GM11168 (cell line): ENCODE measurements at regions not wholly inside any gene's neighbourhood (a gene's known extent, or its start where the extent isn't known, plus 50 kb on each side); places are given as distances from the start of the nearest gene placed in this dataset.

Source experiments
- in situ Hi-C: fragments of 300-500 bp; cut with MboI; formaldehyde crosslinking; loops from one replicate; pipeline ENCODE4 v1.12.0; 2022; ENCODE audit warnings: low sequenced_read_pairs; ENCODE audit not compliant: unreplicated experiment

DNA sequence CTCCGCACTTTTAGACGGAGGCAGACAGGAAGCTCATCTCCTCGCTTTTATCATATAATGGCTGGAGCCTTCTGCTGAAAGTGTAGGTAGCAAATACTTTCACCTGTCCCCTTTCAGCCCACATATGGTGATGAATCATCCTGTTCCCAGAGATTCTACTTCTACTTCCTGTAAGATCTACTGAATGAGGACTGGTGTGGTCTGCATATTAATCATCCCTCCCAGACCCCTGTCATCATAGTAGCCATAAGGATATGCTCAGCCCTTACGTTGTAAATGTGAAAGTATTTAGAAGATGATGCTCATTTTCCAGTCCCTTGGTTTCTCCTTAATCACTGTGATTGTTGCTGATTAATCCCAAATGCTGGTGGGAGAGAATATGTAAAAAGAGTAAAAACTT lies 268.2 kb upstream of the GRIP1 start:
- in situ Hi-C loops, result no loop called here

DNA sequence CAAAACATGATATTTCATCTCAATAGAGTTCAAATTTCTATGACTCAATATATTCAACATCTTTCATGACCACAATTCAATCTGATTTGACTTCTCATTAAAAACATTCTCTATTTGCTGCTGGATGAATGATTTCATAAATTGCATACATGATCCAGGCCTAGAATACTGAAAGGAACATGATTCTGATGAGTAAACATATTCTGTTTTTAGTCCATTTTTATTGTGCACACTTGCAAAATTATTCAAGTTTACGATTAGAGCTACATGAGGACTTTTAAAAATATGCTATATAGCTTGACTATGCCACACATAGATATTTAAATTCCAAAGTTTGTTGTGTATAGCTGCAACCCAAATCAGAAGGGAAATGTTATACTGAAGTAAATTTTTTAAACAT lies 273.8 kb upstream of the GRIP1 start:
- in situ Hi-C loops, result no loop called here

DNA sequence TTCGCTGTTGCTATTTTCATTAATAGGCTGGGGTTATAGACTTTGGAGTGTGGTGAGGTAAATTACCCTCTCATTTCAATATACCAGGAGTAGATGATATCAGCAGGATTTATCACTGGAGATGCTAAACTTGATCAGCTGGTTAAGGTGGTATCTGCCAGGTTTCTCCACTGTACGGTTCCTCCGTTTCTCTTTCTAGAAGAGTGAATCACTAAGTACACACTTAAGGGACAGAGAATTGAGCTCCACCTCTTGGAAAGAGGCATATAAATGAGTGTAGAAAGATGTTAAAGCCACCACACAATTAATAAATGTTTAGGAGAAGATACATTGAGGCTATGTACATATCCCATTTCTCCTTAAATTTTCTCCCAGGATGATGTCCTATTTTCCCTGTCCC lies 277.4 kb upstream of the GRIP1 start:
- in situ Hi-C loops, result no loop called here

DNA sequence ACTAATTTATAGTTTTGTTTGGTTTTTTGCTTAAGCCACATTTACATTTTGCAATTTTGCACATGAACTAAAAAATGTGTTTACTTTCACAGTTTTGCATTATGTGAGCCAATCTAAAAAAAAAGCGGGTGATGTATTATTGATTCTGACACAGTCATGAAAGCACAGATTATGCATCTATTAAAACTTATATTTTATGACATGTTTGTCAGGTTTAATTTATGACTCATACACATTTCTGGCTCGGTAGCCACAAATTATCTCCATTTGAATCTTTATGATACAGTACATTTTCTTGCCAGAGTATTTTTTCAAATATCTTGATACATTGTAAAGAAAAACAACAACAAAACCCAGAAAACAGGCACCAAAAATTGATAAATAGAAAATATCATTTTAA lies 280.4 kb upstream of the GRIP1 start:
- in situ Hi-C loops, result no loop called here

DNA sequence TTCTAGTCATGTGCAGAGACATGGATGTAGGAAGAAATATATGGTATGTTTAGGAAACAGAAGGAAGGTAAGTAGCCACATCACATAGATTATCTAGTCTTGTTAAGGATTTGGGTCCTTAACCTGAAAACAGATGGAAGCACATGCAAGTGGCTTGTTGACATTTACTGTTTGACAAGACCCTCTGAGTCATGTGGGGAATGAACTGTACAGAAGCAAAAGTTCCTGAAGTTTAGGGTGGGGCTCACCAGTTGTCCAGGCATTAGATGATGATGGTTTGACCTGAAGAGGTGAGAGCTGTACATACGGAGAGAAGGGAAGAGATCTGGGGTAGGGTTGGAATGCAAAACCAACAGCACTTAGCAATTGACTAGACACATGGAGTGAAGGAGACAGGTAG lies 281.1 kb upstream of the GRIP1 start:
- in situ Hi-C loops, result no loop called here

DNA sequence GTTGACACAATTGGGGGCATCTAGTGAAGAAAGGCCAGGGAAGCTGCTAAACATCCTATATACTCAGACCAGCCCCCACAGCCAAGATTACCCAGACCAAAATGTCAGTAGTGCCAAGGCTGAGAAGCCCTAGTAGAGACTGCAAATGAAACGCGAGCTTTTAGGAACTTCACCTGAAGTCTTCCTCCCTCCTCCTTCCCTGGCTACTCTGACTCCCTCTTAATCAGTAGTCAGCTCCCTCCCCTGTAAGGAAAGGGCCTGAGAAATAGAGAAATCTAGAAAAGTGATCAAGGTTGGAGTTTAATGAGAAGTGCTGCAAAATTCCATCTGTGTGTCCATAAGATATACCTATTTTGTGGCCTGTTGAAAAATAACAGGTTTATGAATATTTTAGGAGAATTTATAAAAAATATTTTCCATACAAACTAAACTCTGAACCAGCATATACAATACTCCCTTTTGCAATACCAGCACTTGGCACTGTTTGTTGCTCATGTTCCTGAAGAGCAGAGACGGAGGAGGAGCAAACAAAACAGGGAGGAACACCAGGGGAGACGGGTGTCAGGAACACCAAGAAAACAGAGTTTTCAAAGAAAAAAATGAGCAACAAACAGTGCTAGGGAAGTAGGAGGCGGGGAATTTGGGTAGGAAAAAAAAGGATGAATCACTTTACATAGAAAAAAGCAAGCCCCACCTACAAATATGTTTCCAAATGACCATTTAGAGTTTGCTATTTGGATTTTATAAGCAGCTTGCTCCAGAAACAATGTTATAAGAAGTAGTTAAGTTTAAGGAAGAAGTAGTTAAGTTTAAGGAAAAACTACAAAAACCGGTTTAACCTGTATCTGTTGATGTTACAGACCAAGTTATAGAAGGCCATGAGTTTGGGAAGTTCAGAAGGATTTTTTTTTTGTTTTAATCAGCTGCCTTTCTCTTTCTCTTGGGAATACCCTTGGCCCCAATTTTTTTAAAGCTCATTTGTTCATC lies 282.1 kb upstream of the GRIP1 start:
- in situ Hi-C loops, result no loop called here

DNA sequence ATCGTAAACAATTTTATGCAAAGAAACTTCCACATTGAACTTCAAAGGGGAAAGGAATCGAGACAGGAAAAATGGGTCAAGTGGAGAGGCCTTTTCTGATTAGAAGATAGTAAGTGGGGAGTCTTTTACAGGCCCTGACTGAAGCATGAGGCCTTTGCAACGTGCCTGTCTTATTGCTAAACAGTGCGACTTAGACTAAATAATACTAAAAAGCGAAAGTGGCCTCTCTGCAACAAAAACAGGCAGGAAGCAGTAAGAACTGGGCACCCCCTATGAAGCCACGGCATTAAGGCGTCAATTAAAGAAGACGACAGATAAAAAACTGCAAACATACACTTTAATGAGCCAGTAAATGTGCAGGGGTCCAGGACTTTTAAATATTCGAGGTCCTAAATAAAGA lies 283.4 kb upstream of the GRIP1 start:
- in situ Hi-C loops, result no loop called here

DNA sequence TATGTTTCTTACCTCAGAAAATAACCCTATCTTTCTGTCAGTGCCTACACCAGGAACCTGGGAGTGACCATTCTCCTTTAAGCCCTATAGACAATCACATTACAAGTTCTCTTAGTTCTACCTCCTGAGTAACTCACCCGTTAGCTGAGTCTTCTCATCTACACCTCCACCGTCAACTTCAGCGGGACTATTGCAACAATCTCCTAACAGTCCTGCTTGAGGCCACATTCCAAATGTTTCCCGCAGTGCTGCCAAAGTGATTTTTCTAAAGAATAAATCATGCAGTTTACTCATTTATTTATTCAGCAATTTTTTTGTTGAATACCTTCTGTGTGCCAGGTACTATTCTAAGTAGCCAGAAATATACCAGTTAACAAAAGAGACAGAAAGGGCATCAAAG lies 285.0 kb upstream of the GRIP1 start:
- in situ Hi-C loops, result no loop called here

DNA sequence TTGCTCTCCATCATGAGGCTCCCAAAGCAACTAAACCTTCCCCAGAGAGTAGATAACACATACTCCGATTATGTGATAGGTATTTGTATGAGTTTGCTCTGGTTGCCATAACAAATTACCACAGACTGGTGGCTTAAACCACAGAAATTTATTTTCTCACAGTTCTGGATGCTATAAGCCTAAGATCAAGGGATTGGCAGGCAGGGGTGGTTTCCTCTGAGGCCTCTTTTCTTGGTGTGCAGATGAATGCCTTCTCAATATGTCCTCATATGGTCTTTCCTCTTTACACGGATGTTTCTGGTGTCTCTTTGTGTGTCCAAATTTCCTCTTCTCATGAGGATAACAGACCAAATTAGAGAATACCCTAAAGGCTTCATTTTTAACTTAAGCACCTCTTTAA lies 285.8 kb upstream of the GRIP1 start:
- in situ Hi-C loops, result no loop called here

DNA sequence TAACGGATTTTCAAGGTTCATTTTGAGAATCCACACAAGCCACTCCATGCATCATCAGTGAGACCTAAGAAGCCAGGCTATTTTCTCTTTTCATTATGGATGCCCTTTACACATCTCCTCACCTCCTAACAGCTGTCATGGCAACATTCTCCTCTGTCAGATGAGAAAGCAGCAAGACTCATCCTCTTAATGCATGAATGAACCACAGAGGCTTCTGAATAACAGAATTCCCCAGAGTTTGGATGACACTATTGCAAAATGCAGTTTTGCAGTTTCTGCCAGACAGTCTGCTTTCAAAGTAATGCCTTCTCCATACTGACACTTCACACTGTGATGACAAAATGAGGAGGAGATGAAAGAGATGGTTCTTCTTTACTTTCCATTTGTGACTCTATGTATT lies 286.7 kb upstream of the GRIP1 start:
- in situ Hi-C loops, result no loop called here

DNA sequence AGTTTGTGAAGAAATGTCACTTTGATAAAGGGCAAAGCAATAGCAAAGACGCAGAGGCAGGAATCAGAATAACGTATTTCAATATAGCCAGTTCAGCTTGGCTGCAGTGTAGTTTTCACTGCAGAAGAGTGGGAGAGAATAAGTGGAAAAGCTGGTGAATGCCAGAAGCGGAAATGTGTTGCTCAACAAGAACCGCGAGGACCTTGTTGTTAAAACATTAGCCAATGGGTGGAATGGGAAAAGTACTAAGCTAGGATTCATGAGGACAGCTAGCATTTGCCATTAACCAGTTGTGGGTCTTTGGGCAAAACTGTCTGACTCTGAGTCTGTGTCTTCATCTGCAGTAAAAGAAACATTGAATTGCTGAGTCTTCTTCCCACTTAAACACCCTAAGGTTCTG lies 292.9 kb upstream of the GRIP1 start:
- in situ Hi-C loops, result no loop called here

DNA sequence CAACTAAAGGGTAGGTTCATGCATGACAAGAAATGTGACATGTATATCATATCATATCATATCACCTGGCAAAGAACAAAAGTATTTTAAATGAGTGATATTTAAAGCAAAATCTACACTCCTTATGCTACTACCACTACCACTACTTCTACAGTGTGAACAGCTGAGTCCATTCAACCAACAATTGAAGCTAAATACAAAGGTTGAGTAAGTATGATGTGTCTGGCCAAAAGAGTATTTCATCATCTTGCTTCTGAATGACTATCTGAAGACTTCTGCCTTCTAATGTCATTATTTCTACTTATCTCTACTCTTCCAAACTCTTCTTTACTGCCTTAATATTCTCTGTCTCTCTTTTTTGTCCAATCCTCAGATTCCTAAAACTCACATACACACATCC lies 292.6 kb upstream of the CAND1 start:
- in situ Hi-C loops, result no loop called here

DNA sequence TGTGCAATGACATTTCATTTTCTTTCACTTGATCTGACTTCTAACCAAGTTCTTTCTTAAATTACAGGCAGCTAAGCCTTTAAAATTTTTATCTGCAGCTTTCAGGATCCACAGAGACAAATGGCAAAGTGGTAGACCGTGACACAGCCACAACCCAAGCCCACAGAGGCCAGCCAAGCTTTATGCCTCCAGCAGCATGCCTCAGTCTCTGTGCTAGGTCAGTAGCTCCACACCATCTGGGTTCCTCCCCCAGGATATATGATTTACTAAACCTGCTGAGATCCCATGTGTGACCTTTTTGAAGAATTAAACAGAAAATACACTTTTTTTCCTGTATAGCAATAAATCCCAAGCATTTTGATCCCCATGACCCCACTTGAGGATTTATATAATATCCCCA lies 290.4 kb upstream of the CAND1 start:
- in situ Hi-C loops, result no loop called here

DNA sequence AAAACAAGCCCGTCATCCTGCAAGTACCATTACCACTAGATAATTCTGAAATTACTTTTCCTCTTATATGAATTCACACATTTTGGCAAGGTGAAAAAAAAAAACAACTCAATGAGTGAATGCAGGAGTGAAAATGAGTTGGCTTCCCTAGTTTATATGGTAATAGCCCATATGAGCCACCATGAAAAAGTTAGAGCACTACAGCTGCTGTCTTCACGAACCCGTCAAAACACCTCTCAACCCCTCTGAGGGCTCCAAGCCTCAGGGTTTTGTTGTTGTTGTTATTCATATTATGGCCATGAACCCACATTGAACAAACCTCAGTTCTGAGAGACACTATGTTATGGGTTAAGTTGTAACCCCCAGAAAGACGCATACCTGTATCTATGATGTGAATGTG lies 289.9 kb upstream of the CAND1 start:
- in situ Hi-C loops, result no loop called here

DNA sequence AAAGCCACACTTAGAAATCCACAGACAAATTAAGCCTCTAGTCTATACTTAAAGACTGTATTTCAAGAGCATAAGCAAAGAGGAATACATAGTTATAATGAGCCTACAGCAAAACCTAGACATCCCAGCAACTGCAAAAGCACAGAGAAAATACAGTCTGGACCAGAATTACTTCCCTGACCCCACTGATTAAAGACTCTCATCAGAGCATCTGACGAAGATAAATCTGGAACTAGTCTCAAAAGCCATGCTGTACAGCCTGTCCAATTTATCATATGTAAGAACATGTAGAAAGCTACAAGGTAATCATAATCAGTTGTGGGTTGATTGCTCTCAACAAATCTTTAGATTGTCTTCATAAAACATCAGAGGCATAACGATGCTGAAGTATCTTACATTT lies 285.1 kb upstream of the CAND1 start:
- in situ Hi-C loops, result no loop called here

DNA sequence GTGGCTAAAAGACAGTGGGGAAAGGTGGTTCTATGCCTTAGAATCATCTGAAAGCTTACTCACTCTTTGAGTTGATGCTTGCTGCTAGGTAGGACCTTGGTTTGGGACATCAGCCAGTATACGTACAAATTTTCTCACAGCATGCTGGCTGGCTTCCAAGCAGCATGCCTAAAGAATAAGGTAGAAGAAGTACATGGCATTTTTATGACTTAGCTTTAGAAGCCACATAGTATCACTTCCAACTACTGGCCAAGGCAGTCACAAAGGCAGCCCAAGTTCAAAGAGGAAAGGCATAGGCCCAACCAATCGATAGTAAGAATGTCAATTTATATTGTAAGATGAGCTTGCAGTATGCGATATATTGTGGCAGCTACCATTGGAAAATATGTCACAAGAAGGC lies 284.2 kb upstream of the CAND1 start:
- in situ Hi-C loops, result no loop called here

DNA sequence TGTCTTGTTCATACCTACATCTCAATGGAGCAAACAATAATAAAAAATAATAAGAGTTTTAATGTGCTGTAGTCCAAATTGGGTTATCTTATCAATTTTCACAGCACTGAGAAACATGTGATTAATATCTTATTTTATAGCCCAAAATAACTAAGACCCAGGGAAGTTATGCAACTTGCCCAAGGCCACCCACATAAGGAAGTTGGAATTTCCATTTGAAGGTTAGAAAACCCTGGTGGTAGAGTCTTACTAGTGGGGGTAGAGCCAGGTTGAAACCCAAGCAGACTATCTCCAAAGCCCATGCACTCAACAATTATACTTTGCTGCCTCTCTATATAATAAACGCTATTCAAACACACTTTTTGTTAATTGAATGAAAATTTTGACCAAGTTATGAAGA lies 270.0 kb upstream of the CAND1 start:
- in situ Hi-C loops, result no loop called here

DNA sequence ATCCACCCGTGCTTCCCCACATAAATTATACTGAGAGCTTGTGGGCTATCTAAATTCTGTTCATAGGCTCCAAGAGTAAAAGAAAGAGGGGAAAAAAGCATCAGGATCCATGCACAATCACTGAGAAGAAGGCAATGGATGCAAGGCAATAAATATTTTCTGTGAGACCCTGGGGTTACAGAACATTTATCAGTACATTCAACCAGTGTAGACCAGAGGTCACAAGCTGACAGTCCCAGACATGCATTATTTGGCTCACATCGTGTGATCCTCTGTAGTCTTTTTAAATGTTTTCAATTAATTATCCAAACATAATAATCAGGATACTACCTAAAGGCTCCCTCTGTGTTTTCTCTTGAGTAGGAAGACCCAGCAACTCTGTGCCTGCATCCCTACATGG lies 267.9 kb upstream of the CAND1 start:
- in situ Hi-C loops, result no loop called here

DNA sequence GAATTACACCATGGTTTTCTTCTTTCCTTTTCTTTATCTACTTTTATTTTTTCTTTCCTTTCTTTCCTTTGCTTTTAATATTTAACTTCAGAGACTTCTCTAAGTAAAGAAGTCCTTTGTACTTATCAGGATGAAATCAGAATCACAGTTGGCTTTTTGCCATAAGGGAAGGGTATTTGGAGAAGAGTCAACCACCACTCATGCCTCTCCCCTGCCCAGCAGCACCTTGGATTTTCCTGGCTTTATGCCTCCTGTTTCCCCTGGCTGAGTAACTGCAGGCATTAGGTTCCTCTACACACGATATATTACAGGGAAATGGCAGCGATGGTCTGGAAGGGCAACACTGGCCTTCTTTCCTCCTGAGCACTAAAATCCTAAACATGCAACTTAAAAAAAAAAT lies 266.4 kb upstream of the CAND1 start:
- in situ Hi-C loops, result no loop called here

DNA sequence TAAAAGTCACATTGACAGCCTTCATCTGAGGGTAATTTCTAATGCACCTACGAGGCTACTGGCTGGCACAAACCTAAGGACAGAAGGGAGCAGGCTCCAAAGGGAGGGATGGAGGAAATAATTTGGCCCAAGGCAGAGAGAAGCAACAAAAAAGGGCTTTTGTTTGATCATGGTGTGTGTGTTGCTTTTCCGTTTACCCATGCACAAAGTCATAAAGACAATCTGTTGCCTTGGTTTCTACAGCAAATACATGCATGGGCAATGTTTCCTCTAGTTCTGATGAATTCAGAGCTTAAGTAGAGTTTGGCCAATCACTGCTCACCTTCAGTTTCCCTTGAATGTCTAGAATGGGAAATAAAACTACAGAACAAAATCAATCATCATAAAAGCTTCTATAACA lies 262.5 kb upstream of the CAND1 start:
- in situ Hi-C loops, result no loop called here

DNA sequence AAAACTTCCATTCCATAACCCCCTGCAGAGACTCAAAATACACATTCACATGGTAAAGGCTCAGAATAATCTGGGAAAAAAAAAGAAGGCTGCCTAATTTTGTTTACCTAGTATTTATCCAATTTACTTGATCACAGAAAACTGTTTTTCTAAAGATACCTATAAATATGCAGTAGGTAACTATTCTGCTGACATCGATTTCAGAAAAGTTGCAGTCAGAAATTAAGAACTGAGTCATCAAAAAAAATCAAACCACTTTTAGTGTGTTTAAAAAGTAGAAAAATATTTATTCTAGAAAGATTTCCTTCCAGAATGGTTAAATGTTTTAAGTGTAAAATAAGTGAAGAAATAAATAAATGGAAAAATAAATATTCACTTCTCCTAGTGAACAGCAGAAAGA lies 254.5 kb upstream of the CAND1 start:
- in situ Hi-C loops, result no loop called here

DNA sequence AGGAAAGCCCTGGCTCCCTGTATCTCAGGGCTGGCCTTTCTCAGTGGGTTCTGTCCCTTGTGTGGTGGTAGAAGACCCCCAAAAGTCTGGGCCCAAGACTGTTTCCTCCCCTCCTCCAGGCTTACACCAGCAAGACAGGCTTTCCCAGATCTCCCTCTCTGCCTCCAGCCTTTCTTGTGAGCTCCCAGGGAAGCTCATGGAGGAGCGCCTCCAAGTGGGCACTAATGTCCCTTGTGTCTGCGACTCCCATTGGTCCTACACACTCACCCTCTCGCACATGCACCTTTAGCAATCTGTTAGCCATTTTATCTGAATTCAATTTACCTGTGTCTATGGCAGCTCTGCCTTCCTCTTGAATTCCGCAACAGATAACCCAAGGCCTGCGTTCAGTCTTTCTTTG lies 251.1 kb upstream of the CAND1 start:
- in situ Hi-C loops, result no loop called here
